Right atrium auricular region (tissue), 2 donors: ENCODE measurements at regions not wholly inside any gene's neighbourhood (a gene's known extent, or its start where the extent isn't known, plus 50 kb on each side); places are given as distances from the start of the nearest gene placed in this dataset.

Experiments used
- DNase-seq: peaks from one replicate; pipeline ENCODE4 v3.0.0-alpha.2; 2019; ENCODE audit warnings: low spot score
- H3K27ac ChIP-seq, 2 donors: fragments of 200-600 bp; sonication (generic); 1 replicate in 1 of 2; 2 replicates in 1 of 2; pipeline ENCODE4 v1.5.1; 2016 to 2019
- H3K27me3 ChIP-seq, 2 donors: fragments of 200-600 bp; sonication (generic); one replicate each; pipeline versions ENCODE4 v1.5.1 to v1.6.0; 2017 to 2019
- H3K36me3 ChIP-seq: fragments of 200-600 bp; sonication (generic); one replicate; pipeline ENCODE4 v1.5.1; 2016
- H3K4me1 ChIP-seq, 2 donors: fragments of 200-600 bp; sonication (generic); one replicate each; pipeline versions ENCODE4 v1.5.1 to v1.6.0; 2017 to 2019
- H3K4me3 ChIP-seq, 2 donors: fragments of 200-600 bp; sonication (generic); 1 replicate in 1 of 2; 2 replicates in 1 of 2; pipeline ENCODE4 v1.5.1; 2017 to 2019; ENCODE audit warnings: mild to moderate bottlenecking in 1 of 2, moderate library complexity in 1 of 2
- H3K9me3 ChIP-seq, 2 donors: fragments of 200-600 bp; sonication (generic); one replicate each; pipeline ENCODE4 v1.5.1; 2019
- TF ChIP-seq, protein P1 (sequence below), 2 donors: fragments of 200-600 bp; sonication (generic); IDR thresholded peaks; one replicate each; pipeline ENCODE4 v1.5.1; 2019; ENCODE audit warnings: antibody characterized with exemption in 2 of 2

DNA sequence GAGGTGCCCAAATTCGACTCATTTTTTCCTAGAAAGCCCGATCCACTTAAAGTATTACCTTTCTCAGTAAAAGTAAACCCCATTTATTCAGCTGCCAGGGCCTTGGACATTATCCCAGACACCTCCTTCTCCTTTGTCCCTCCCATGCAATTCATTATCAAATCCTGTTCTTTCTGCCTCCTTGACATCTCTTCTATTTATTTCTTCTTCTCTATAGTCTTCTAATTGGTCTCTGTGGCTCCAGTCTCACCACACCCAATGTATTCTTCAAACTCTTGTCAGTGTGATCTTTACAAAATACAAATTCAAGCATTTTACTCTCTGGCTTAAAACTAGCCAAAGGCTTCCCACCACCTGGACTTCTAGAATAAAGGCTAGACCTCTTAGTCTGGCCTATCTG, 120.3 kb downstream of the IL20RB start:
- TF ChIP-seq, protein P1, sequence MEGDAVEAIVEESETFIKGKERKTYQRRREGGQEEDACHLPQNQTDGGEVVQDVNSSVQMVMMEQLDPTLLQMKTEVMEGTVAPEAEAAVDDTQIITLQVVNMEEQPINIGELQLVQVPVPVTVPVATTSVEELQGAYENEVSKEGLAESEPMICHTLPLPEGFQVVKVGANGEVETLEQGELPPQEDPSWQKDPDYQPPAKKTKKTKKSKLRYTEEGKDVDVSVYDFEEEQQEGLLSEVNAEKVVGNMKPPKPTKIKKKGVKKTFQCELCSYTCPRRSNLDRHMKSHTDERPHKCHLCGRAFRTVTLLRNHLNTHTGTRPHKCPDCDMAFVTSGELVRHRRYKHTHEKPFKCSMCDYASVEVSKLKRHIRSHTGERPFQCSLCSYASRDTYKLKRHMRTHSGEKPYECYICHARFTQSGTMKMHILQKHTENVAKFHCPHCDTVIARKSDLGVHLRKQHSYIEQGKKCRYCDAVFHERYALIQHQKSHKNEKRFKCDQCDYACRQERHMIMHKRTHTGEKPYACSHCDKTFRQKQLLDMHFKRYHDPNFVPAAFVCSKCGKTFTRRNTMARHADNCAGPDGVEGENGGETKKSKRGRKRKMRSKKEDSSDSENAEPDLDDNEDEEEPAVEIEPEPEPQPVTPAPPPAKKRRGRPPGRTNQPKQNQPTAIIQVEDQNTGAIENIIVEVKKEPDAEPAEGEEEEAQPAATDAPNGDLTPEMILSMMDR (IDR thresholded peaks at IDR 0.05), result no peak
- Histone ChIP-seq H3K27ac (no peak overlapping the region), H3K9me3 (no peaks in the 10 kb centered on the region), H3K4me1 (no peaks in the 10 kb centered on the region), H3K27me3 (no peaks in the 10 kb centered on the region), H3K4me3 (no peak overlapping the region), H3K36me3 (no peaks in the 10 kb centered on the region)
- DNase-seq, result no peak

DNA sequence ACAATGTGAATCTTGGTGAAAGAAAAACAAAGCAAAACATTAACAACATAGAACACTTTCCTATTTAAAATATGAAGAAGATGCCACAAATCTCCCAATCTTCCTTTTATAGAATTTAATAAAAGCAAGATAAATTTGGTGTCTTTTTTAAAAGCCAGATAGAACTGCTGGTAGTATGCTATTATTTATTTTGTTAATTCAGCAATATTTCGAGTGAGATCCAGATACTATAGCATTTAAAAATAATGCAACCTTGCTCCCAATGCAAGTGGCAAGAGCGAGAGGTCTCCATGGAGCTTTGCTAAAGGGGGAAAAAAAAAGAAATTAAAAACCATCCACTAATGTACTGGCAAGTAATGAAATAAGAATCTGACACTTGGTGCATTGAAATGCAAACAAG, 121.8 kb downstream of the IL20RB start:
- no peaks in the 10 kb centered on the region for H3K27me3 ChIP-seq
- no peaks in the 10 kb centered on the region for H3K36me3 ChIP-seq

DNA sequence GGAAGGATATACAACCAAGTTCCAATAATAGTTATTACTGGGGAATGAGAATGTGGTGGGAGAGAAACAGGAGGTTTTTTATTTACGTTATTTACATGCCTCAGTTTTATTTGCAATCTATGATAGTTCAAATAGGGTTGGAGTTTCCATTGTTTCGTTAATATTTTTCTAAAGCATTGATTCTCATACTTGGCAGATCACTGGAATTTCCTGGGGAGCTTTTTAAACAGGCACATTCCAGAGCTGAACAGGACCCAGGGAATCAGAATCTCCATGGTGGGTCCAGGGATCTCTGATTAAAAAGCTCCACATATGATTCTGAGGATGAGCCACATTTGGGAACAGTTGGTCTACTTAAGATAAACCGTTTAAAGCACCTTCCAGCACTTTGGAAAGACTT, 123.9 kb downstream of the IL20RB start:
- Histone ChIP-seq H3K27me3 (no peaks in the 10 kb centered on the region), H3K9me3 (no peaks in the 10 kb centered on the region), H3K4me3 (no peak overlapping the region), H3K4me1 (no peaks in the 10 kb centered on the region), H3K27ac (no peak overlapping the region), H3K36me3 (no peaks in the 10 kb centered on the region)
- TF ChIP-seq, protein P1 (IDR thresholded peaks at IDR 0.05), result no peak
- DNase-seq, result no peak

More for the DNA sequence above, 121.8 kb downstream of the IL20RB start:
- no peak overlapping the region for H3K4me3 ChIP-seq
- H3K9me3 ChIP-seq, result no peaks in the 10 kb centered on the region
- no peak overlapping the region for H3K27ac ChIP-seq
- TF ChIP-seq, protein P1 (IDR thresholded peaks at IDR 0.05), result no peak
- no peak for DNase-seq
- no peaks in the 10 kb centered on the region for H3K4me1 ChIP-seq

DNA sequence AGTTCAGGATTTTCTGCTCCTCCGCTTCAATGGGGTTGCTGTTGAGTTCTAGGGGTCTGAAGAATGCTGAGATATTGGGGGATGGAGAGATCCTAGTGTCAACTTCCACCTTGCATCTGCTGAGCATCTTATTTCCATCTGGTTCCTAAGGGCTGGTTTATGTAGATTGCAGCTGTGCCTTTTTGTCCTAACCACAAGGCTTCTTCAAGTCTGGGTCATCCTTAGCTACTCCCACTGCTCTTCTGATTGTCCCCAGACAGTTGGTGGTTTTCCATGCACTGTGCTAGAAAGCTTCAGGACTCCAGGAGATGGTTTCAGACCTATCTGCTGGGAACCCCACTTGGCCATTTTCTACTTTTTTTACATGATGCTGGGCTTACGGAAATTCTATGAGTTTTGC, 125.0 kb downstream of the IL20RB start:
- no peaks in the 10 kb centered on the region for H3K27me3 ChIP-seq
- no peaks in the 10 kb centered on the region for H3K9me3 ChIP-seq
- H3K27ac ChIP-seq, result no peak overlapping the region
- TF ChIP-seq, protein P1 (IDR thresholded peaks at IDR 0.05), result no peak
- no peak for DNase-seq
- H3K4me3 ChIP-seq, result no peak overlapping the region
- H3K36me3 ChIP-seq, result no peaks in the 10 kb centered on the region
- no peaks in the 10 kb centered on the region for H3K4me1 ChIP-seq

DNA sequence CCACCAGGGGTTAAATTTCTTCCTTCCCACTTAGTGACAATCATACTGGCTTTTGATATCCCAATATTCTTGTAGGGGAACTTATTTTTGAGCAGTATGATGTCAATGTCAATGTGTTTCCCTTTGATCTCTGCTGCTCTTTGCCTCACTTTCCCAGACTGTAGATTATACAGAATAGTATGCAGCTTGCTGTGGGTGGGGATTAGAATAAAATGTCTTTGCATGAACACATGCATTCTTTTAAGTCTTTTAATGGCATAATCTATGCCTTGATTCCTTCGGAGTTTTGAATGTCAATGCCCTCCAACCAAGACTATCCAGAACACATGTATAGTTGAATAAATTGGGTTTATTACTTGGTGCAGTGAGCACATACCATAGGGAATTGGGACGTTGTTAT, 125.5 kb downstream of the IL20RB start:
- H3K9me3 ChIP-seq, result no peaks in the 10 kb centered on the region
- H3K4me1 ChIP-seq, result no peaks in the 10 kb centered on the region
- H3K27ac ChIP-seq, result no peak overlapping the region
- H3K36me3 ChIP-seq, result no peaks in the 10 kb centered on the region
- no peak for DNase-seq
- no peaks in the 10 kb centered on the region for H3K27me3 ChIP-seq
- H3K4me3 ChIP-seq, result no peak overlapping the region
- TF ChIP-seq, protein P1 (IDR thresholded peaks at IDR 0.05), result no peak

DNA sequence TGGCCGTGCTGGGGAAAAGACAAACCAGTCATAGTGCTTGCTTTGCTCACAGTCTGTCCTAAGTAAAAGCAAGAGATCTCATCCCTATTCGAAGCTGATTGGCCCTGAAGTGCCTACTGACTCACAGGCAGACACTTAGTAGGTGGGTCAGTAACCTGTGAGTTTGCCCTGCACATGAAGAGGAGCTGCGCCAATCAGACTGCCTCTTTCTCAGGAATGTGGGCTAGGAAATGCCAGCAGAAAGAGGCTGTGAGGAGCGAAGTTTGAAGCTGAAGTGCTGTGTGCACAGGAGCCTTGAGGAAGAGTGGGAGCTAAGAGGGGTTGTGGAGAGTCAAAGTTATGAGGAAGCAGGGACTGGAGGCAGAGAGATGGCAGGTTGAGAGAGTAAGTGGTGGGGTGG, 126.8 kb downstream of the IL20RB start:
- Histone ChIP-seq H3K4me3 (no peak overlapping the region), H3K9me3 (no peaks in the 10 kb centered on the region)
- DNase-seq, result no peak

More for the DNA sequence above, 126.8 kb downstream of the IL20RB start:
- Histone ChIP-seq H3K4me1 (no peaks in the 10 kb centered on the region), H3K27me3 (no peaks in the 10 kb centered on the region), H3K36me3 (no peaks in the 10 kb centered on the region), H3K27ac (no peak overlapping the region)
- TF ChIP-seq, protein P1 (IDR thresholded peaks at IDR 0.05), result no peak
